ENCODE measurements at regions not wholly inside any gene's neighbourhood (a gene's known extent, or its start where the extent isn't known, plus 50 kb on each side); places are given as distances from the start of the nearest gene placed in this dataset.

DNA sequence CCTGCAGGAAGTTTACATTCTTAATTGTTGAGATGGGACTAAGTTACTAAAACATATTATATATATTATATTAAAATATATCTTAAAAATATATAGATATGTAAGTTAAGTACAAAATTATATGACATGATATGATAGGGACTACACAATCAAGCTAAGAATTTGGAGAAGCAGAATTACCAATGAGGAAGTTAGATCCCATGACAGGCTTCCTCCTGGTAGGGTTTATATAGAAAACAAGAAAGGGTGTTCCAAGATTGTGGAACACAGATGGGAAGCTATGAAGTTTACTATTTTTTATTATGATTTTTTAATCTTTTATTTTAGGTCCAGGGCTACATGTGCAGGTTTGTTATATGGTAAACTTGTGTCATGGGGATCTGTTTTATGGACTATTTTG lies 260.8 kb upstream of the ZFHX3 start:
- no peaks in the 10 kb centered on the region; the same call in 1 of the 2 replicates for H3K9me2 ChIP-seq (ENCODE audit: insufficient read depth, low read length)
- intact Hi-C loops (cut with micrococcal nuclease; ENCODE audit: unreplicated experiment), result no loop called here
- H3K36me3 ChIP-seq (ENCODE audit: insufficient read depth, low read length), result no peaks in the 10 kb centered on the region
- no peaks in the 10 kb centered on the region for H3K9me3 ChIP-seq (ENCODE audit: low read length)
- DNase-seq (ENCODE audit: low spot score), result no peak
- TF ChIP-seq, protein P1, sequence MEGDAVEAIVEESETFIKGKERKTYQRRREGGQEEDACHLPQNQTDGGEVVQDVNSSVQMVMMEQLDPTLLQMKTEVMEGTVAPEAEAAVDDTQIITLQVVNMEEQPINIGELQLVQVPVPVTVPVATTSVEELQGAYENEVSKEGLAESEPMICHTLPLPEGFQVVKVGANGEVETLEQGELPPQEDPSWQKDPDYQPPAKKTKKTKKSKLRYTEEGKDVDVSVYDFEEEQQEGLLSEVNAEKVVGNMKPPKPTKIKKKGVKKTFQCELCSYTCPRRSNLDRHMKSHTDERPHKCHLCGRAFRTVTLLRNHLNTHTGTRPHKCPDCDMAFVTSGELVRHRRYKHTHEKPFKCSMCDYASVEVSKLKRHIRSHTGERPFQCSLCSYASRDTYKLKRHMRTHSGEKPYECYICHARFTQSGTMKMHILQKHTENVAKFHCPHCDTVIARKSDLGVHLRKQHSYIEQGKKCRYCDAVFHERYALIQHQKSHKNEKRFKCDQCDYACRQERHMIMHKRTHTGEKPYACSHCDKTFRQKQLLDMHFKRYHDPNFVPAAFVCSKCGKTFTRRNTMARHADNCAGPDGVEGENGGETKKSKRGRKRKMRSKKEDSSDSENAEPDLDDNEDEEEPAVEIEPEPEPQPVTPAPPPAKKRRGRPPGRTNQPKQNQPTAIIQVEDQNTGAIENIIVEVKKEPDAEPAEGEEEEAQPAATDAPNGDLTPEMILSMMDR (conservative IDR thresholded peaks at IDR 0.05; ENCODE audit: low read length), result no peak
- no peak for TF ChIP-seq EZH2phosphoT487 (IDR thresholded peaks at IDR 0.05; ENCODE audit: borderline replicate concordance, low read depth, low read length)
- H3K4me3 ChIP-seq (ENCODE audit: low read depth, low read length, poor library complexity, severe bottlenecking), result no peak overlapping the region
- H3K4me2 ChIP-seq (ENCODE audit: low read length), result no peak overlapping the region
- H2AFZ ChIP-seq (ENCODE audit: low read length), result no peak overlapping the region
- no peaks in the 10 kb centered on the region for H4K20me1 ChIP-seq (ENCODE audit: insufficient read depth, low read length)
- POLR2A ChIA-PET, result interaction anchor here (0.6 kb wide), 1 partner anchor 11 kb away, joined by 3 read pairs; no protein-coding TSS in a partner anchor
- CTCF ChIA-PET (ENCODE audit: unreplicated experiment), result no interaction called here
- BruUV-seq (replicated peaks), result no TSS peak
- no peaks in the 10 kb centered on the region for H3K4me1 ChIP-seq (ENCODE audit: insufficient read depth, low read length, poor library complexity, severe bottlenecking)
- H3K27ac ChIP-seq (ENCODE audit: low read depth, low read length, poor library complexity, severe bottlenecking), result no peak overlapping the region
- no peaks in the 10 kb centered on the region for H3K79me2 ChIP-seq (ENCODE audit: insufficient read depth, low read depth, low read length)

GRCh38 chr16:73306901-73307413 lies 259.0 kb upstream of the ZFHX3 start:
- ChIA-PET CTCF (ENCODE audit: unreplicated experiment) (interaction anchor here (0.6 kb wide), 1 partner anchor 421 kb away, joined by 6 read pairs; no protein-coding TSS in a partner anchor), POLR2A (interaction anchor here (0.6 kb wide), 1 partner anchor 201 kb away, joined by 3 read pairs; no protein-coding TSS in a partner anchor)
- Histone ChIP-seq H3K4me1 (ENCODE audit: insufficient read depth, low read length, poor library complexity, severe bottlenecking) (no peaks in the 10 kb centered on the region), H3K9me3 (ENCODE audit: low read length) (no peaks in the 10 kb centered on the region), H3K4me3 (ENCODE audit: low read depth, low read length, poor library complexity, severe bottlenecking) (no peak overlapping the region), H4K20me1 (ENCODE audit: insufficient read depth, low read length) (no peaks in the 10 kb centered on the region; the same call in 1 of the 2 replicates), H3K4me2 (ENCODE audit: low read length) (no peak overlapping the region), H3K36me3 (ENCODE audit: insufficient read depth, low read length) (no peaks in the 10 kb centered on the region), H3K79me2 (ENCODE audit: insufficient read depth, low read depth, low read length) (no peaks in the 10 kb centered on the region), H3K27ac (ENCODE audit: low read depth, low read length, poor library complexity, severe bottlenecking) (no peak overlapping the region), H3K9me2 (ENCODE audit: insufficient read depth, low read length) (no peaks in the 10 kb centered on the region; the same call in 1 of the 2 replicates), H2AFZ (ENCODE audit: low read length) (no peak overlapping the region)
- BruUV-seq (replicated peaks), result no TSS peak
- TF ChIP-seq, protein P1 (conservative IDR thresholded peaks at IDR 0.05; ENCODE audit: low read length), result no peak
- no peak for TF ChIP-seq EZH2phosphoT487 (IDR thresholded peaks at IDR 0.05; ENCODE audit: borderline replicate concordance, low read depth, low read length)
- intact Hi-C loops (cut with micrococcal nuclease; ENCODE audit: unreplicated experiment), result no loop called here
- DNase-seq (ENCODE audit: low spot score), result no peak

DNA sequence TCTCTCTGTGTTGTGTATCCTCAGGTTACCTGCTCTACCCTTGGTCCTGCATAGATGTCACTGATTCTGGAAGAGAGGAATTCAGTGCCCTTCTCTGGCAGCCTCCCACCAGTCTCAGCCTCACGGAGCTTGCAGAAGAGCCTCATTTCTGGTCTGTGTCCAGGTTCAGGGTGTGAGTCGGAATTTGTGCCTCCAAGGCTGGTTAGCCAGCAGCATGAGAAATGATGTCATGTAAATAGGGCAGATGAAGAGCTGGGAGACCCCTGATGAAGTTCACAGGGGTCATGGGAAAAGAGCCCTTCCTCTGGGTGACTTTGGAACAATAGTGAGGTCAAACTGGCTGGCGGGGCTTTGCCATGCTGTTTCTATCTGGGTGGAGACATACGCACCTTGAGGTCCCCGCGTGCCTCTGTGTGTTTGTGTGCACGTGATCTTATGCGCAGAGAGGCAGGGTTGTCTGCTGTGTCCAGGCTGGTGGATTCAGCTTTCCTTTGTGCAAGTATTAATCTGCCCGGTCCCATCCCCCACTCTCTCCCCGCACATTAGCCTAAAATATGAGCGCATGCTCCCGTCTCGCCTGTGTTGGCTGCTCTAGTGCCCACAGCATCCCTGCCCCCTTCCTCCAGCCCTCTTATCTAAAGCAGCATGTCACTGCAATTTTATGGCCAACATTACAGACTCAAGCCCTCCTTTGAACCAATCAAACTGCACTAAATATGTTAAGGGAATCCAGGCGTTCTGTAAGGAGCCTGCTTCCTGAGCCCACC lies 256.3 kb upstream of the ZFHX3 start:
- H3K27ac ChIP-seq (ENCODE audit: low read depth, low read length, poor library complexity, severe bottlenecking), result no peak overlapping the region
- H3K4me2 ChIP-seq (ENCODE audit: low read length), result no peak overlapping the region
- H3K79me2 ChIP-seq (ENCODE audit: insufficient read depth, low read depth, low read length), result no peaks in the 10 kb centered on the region
- H2AFZ ChIP-seq (ENCODE audit: low read length), result no peak overlapping the region
- no peaks in the 10 kb centered on the region; the same call in 1 of the 2 replicates for H4K20me1 ChIP-seq (ENCODE audit: insufficient read depth, low read length)
- ChIA-PET CTCF (ENCODE audit: unreplicated experiment) (no interaction called here), POLR2A (no interaction called here)
- H3K9me3 ChIP-seq (ENCODE audit: low read length), result no peaks in the 10 kb centered on the region
- intact Hi-C loops (cut with micrococcal nuclease; ENCODE audit: unreplicated experiment), result no loop called here
- no peak for TF ChIP-seq EZH2phosphoT487 (IDR thresholded peaks at IDR 0.05; ENCODE audit: borderline replicate concordance, low read depth, low read length)
- TF ChIP-seq, protein P1 (conservative IDR thresholded peaks at IDR 0.05; ENCODE audit: low read length), result no peak
- no TSS peak for BruUV-seq (replicated peaks)
- no peaks in the 10 kb centered on the region; the same call in 1 of the 2 replicates for H3K9me2 ChIP-seq (ENCODE audit: insufficient read depth, low read length)
- DNase-seq (ENCODE audit: low spot score), result no peak
- no peaks in the 10 kb centered on the region for H3K4me1 ChIP-seq (ENCODE audit: insufficient read depth, low read length, poor library complexity, severe bottlenecking)
- no peaks in the 10 kb centered on the region for H3K36me3 ChIP-seq (ENCODE audit: insufficient read depth, low read length)
- no peak overlapping the region for H3K4me3 ChIP-seq (ENCODE audit: low read depth, low read length, poor library complexity, severe bottlenecking)

Data from OCI-LY7 (cell line).